ENCODE measurements at regions not wholly inside any gene's neighbourhood (a gene's known extent, or its start where the extent isn't known, plus 50 kb on each side); places are given as distances from the start of the nearest gene placed in this dataset.

- TF ChIP-seq POLR2A (IDR thresholded peaks at IDR 0.05), result no peak
- no peak for TF ChIP-seq CTCF (IDR thresholded peaks at IDR 0.05)
- TF ChIP-seq EP300 (IDR thresholded peaks at IDR 0.05), result no peak
These were observed 138.9 kb upstream of the SLC13A1 start for GRCh38 chr7:123338688-123339087.

All from upper lobe of left lung (tissue), 4 donors.